ENCODE measurements at regions not wholly inside any gene's neighbourhood (a gene's known extent, or its start where the extent isn't known, plus 50 kb on each side); places are given as distances from the start of the nearest gene placed in this dataset.

DNA sequence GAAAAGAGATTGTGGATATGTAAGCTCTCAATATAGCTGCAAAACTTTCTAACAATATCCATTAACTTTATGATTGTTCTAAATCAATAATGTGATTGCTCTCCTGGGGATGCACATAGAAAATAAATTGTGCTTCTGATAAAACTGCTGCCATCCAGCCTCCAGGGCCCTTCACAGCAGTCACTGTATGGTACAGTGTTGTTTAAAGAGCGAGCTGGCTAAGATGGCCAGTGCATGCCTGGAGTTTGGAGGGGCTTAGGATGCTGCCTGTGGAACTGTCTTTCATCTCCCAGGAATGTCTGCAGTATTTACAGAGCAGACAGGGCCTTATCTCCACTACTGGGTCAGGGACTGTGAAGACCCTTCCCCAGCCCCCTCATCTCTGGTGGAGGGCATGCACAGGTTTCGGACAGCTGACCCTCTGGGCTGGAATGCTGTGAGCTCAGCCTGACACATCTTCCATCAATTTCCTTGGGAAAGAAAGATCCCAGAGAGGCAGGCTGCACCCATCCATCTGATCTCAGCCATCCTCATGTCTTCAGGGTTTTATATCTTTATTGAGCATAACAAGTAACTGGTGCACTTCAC is 137.0 kb downstream of the PLPP3 start:
- TF ChIP-seq CTCF (IDR thresholded peaks at IDR 0.05; ENCODE audit: low read depth, low read length, missing control alignments), result no peak
- in situ Hi-C loops (cut with HindIII; ENCODE audit: low sequenced_read_pairs), result no loop called here
- no peak overlapping the region for H3K4me3 ChIP-seq (ENCODE audit: low read depth, low read length)
- no peak for DNase-seq (ENCODE audit: low read depth)

- H3K4me3 ChIP-seq (ENCODE audit: low read depth, low read length), result no peak overlapping the region
- no peak for DNase-seq (ENCODE audit: low read depth)
- no peak for TF ChIP-seq CTCF (IDR thresholded peaks at IDR 0.05; ENCODE audit: low read depth, low read length, missing control alignments)
- in situ Hi-C loops (cut with HindIII; ENCODE audit: low sequenced_read_pairs), result no loop called here
Observed at GRCh38 chr1:56441601-56442000, 137.8 kb downstream of the PLPP3 start.

GRCh38 chr1:56439610-56440264 is 139.6 kb downstream of the PLPP3 start:
- no peak overlapping the region for H3K4me3 ChIP-seq (ENCODE audit: low read depth, low read length)
- no peak for TF ChIP-seq CTCF (IDR thresholded peaks at IDR 0.05; ENCODE audit: low read depth, low read length, missing control alignments)
- DNase-seq (ENCODE audit: low read depth), result no peak
- in situ Hi-C loops (cut with HindIII; ENCODE audit: low sequenced_read_pairs), result no loop called here

GRCh38 chr1:56438901-56439551 is 140.3 kb downstream of the PLPP3 start:
- in situ Hi-C loops (cut with HindIII; ENCODE audit: low sequenced_read_pairs), result no loop called here
- TF ChIP-seq CTCF (IDR thresholded peaks at IDR 0.05; ENCODE audit: low read depth, low read length, missing control alignments), result no peak
- no peak overlapping the region for H3K4me3 ChIP-seq (ENCODE audit: low read depth, low read length)
- DNase-seq (ENCODE audit: low read depth), result no peak

DNA sequence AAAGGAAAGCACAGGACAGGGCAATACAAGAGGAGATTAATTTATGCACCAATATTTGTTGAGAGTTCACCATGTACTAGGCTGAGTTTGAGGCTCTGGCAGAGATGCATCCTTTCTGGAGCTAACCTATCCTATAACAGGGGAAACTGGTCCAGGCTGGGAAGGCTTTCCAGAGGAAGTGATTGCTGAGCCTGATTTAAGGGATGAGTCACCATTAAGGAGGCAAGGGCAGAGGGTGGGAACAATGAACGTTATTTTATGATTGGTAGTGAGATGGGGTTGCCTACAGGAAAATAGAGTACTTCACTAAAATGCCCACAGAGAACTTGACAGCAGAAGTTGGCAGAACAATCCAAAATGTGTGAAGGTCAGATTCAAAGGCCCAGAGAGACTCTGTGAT is 141.4 kb downstream of the PLPP3 start:
- no peak for DNase-seq (ENCODE audit: low read depth)
- in situ Hi-C loops (cut with HindIII; ENCODE audit: low sequenced_read_pairs), result no loop called here
- no peak overlapping the region for H3K4me3 ChIP-seq (ENCODE audit: low read depth, low read length)
- no peak for TF ChIP-seq CTCF (IDR thresholded peaks at IDR 0.05; ENCODE audit: low read depth, low read length, missing control alignments)

DNA sequence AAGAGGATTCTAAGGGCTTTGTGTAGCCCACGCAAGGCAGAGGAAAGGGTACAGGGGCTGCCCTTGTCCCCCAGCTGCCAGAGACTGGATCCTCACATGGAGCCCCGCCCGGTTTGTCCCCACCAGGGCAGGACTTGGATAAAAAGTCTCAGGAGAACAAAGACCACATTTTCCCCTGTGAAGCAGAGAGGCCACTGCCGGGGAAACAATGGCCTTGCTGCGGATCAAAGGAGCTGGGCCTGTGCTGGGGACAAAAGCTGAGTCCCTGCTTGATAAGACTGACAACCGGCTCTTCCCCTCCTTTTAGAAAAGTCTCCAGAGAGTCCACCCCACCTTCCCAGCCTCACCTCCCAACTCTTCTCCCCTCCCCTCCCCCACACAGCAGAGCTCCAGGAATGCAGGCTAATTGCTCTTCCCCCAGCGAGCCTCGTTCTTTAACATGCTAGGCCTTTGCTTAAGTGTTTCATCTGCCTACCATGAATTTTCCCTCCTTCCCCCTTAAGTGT is 142.4 kb downstream of the PLPP3 start:
- in situ Hi-C loops (cut with HindIII; ENCODE audit: low sequenced_read_pairs), result no loop called here
- no peak for TF ChIP-seq CTCF (IDR thresholded peaks at IDR 0.05; ENCODE audit: low read depth, low read length, missing control alignments)
- DNase-seq (ENCODE audit: low read depth), result no peak
- H3K4me3 ChIP-seq (ENCODE audit: low read depth, low read length), result no peak overlapping the region

Measured in astrocyte of the cerebellum (primary cell).